Astrocyte of the spinal cord (primary cell): ENCODE measurements at regions not wholly inside any gene's neighbourhood (a gene's known extent, or its start where the extent isn't known, plus 50 kb on each side); places are given as distances from the start of the nearest gene placed in this dataset.
"Not testable (repeated sequence)": the region's sequence is repeated elsewhere in the genome, so short reads cannot be mapped to it uniquely, and the experiment has no call there.

ENCODE experiments used
- DNase-seq: peaks from one replicate; pipeline ENCODE4 v3.0.0; 2011; ENCODE audit warnings: low read depth, low spot score
- H3K4me3 ChIP-seq: 2 replicates; pipeline ENCODE4 v1.5.1; 2011; ENCODE audit warnings: low read depth, mild to moderate bottlenecking, low read length, moderate library complexity
- in situ Hi-C: cut with HindIII; loops from 2 replicates; pipeline ENCODE4 v1.10.0; 2017; ENCODE audit warnings: low sequenced_read_pairs
- TF ChIP-seq, protein P1 (sequence below): IDR thresholded peaks from 2 replicates; pipeline ENCODE4 v1.5.1; 2012; ENCODE audit warnings: low read depth, mild to moderate bottlenecking, low read length, inconsistent platforms

GRCh38 chr17:34755371-34755770, 176.0 kb downstream of the TMEM132E start:
- in situ Hi-C loops = no loop called here
- no peak for DNase-seq
- no peak overlapping the region for H3K4me3 ChIP-seq
- TF ChIP-seq, protein P1, sequence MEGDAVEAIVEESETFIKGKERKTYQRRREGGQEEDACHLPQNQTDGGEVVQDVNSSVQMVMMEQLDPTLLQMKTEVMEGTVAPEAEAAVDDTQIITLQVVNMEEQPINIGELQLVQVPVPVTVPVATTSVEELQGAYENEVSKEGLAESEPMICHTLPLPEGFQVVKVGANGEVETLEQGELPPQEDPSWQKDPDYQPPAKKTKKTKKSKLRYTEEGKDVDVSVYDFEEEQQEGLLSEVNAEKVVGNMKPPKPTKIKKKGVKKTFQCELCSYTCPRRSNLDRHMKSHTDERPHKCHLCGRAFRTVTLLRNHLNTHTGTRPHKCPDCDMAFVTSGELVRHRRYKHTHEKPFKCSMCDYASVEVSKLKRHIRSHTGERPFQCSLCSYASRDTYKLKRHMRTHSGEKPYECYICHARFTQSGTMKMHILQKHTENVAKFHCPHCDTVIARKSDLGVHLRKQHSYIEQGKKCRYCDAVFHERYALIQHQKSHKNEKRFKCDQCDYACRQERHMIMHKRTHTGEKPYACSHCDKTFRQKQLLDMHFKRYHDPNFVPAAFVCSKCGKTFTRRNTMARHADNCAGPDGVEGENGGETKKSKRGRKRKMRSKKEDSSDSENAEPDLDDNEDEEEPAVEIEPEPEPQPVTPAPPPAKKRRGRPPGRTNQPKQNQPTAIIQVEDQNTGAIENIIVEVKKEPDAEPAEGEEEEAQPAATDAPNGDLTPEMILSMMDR = no peak

GRCh38 chr17:34750004-34750403, 170.6 kb downstream of the TMEM132E start:
- H3K4me3 ChIP-seq = no peak overlapping the region
- TF ChIP-seq, protein P1 = no peak
- in situ Hi-C loops = no loop called here
- no peak for DNase-seq

DNA sequence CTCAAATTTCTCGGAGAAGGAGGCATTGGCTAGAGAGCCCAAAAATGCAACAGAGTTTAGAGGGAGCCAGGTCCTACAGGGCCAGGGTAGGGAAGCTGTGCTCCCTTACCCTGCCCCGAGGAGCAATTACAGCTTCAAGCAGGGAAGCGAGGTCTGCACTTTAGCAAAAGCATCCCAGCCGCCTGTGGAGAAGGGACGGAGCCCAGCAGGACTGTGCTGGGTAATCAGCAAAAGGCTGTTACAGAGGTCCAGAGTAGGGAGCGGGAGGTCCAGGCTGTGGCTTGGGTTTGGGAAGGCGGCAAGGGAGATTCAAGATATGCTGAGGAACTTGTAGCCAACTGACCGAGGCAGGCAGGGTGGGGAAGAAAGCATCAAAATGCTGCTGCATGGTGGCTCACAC, 162.6 kb downstream of the TMEM132E start:
- in situ Hi-C loops = no loop called here
- H3K4me3 ChIP-seq = no peak overlapping the region
- TF ChIP-seq, protein P1 = no peak
- no peak for DNase-seq

DNA sequence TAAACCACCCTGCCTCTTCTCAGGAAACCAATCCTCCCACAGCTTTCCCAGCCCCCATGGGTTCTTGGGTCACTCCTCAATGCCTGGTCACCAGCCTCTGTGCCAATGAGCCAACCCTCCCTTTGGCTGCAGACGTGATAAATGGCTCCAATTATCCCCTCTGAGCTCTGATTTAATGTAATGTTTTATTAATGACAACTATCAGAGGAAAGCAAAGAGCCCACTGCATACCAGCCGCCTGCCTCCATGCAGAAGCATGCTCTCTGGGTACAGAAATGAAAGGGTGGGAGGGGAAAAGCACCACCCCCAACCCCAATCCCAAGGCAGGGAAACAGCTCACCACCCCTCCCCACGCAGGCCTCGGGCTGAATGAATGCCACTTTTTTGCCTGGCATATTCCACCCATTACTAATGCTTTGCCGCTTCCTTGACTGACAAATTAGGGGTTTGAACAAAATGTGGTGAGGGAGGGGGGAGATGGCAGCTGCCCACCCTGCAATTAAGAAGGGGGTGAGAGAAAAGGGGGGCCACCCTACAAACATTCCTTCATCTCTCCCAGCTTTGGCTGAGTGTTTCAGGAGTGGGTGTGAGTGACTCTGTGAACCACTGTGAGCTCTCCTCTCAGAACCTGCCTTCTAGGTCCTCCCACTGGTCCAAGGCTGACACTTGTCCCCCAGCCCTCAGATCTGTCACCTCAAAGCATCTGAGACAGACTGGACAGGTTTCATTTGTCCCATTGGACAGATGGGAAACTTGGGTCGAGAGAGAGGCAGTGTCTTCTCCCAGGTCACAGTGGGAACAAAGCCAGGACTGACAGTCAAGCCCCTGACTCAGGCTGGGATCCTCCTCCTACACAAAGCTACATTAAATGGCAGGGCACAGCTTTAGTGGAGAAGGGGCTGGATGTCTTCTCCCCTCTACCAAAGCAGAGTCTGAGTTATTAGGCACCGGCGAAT, 161.5 kb downstream of the TMEM132E start:
- TF ChIP-seq, protein P1 = no peak
- H3K4me3 ChIP-seq = no peak overlapping the region
- no peak for DNase-seq
- in situ Hi-C loops = no loop called here

GRCh38 chr17:34739386-34739785, 160.0 kb downstream of the TMEM132E start:
- in situ Hi-C loops = no loop called here
- H3K4me3 ChIP-seq = no peak overlapping the region
- no peak for DNase-seq
- TF ChIP-seq, protein P1 = no peak

GRCh38 chr17:34737673-34738072, 158.3 kb downstream of the TMEM132E start:
- DNase-seq, H3K4me3 ChIP-seq, in situ Hi-C loops: not testable (repeated sequence)

- H3K4me3 ChIP-seq = no peak overlapping the region
- TF ChIP-seq, protein P1 = no peak
- DNase-seq = no peak
- in situ Hi-C loops = no loop called here
Observed at GRCh38 chr17:34736611-34737010, 157.2 kb downstream of the TMEM132E start.
